CD4-positive, alpha-beta T cell treated with Interleukin-21 for 1 hour (primary cell): ENCODE measurements at regions not wholly inside any gene's neighbourhood (a gene's known extent, or its start where the extent isn't known, plus 50 kb on each side); places are given as distances from the start of the nearest gene placed in this dataset.

Experiments
- DNase-seq: peaks from one replicate; pipeline ENCODE4 v3.0.0-alpha.2; 2020

- DNase-seq = no peak
Observed at GRCh38 chr12:97994746-97995484, 520.5 kb upstream of the TMPO start.

- no peak for DNase-seq
Observed at GRCh38 chr12:97995559-97995958, 519.8 kb upstream of the TMPO start.

GRCh38 chr12:98001430-98001829, 514.0 kb upstream of the TMPO start:
- DNase-seq = no peak

- DNase-seq = no peak
Observed at GRCh38 chr12:98002887-98003493, 512.4 kb upstream of the TMPO start.

- no peak for DNase-seq
Observed at GRCh38 chr12:98007963-98008362, 507.4 kb upstream of the TMPO start.

- DNase-seq = no peak
Observed at GRCh38 chr12:98013560-98013959, 501.8 kb upstream of the TMPO start.

- DNase-seq = no peak
Observed at GRCh38 chr12:98018836-98019235, 496.6 kb upstream of the TMPO start.

GRCh38 chr12:98020376-98020775, 495.0 kb upstream of the TMPO start:
- no peak for DNase-seq

- DNase-seq = no peak
Observed at GRCh38 chr12:98022961-98023360, 492.4 kb upstream of the TMPO start.

GRCh38 chr12:98037401-98038140, 477.8 kb upstream of the TMPO start:
- DNase-seq = no peak

GRCh38 chr12:98042668-98043067, 472.7 kb upstream of the TMPO start:
- no peak for DNase-seq

- DNase-seq = no peak
Observed at GRCh38 chr12:98045395-98045794, 470.0 kb upstream of the TMPO start.

GRCh38 chr12:98048326-98048725, 467.1 kb upstream of the TMPO start:
- no peak for DNase-seq

- no peak for DNase-seq
Observed at GRCh38 chr12:98053202-98053601, 462.2 kb upstream of the TMPO start.

GRCh38 chr12:98057701-98058100, 457.7 kb upstream of the TMPO start:
- no peak for DNase-seq

GRCh38 chr12:98058213-98058612, 457.2 kb upstream of the TMPO start:
- no peak for DNase-seq

GRCh38 chr12:98058838-98059237, 456.6 kb upstream of the TMPO start:
- no peak for DNase-seq

- DNase-seq = no peak
Observed at GRCh38 chr12:98059659-98060343, 455.6 kb upstream of the TMPO start.

- no peak for DNase-seq
Observed at GRCh38 chr12:98060411-98060810, 455.0 kb upstream of the TMPO start.

GRCh38 chr12:98062464-98063245, 452.7 kb upstream of the TMPO start:
- DNase-seq = no peak

GRCh38 chr12:98064501-98064900, 450.9 kb upstream of the TMPO start:
- no peak for DNase-seq

GRCh38 chr12:98067795-98068194, 447.6 kb upstream of the TMPO start:
- DNase-seq = no peak

- no peak for DNase-seq
Observed at GRCh38 chr12:98073610-98074009, 441.8 kb upstream of the TMPO start.
